Ishikawa (cell line): ENCODE measurements at regions not wholly inside any gene's neighbourhood (a gene's known extent, or its start where the extent isn't known, plus 50 kb on each side); places are given as distances from the start of the nearest gene placed in this dataset.

Source experiments
- CEBPB ChIP-seq: IDR thresholded peaks from 2 replicates; pipeline ENCODE4 v1.6.1; 2012
- CREB1 ChIP-seq: IDR thresholded peaks from 2 replicates; pipeline ENCODE4 v1.6.1; 2012; ENCODE audit warnings: low read depth
- EGR1 ChIP-seq: IDR thresholded peaks from 2 replicates; pipeline ENCODE4 v1.6.1; 2012
- EP300 ChIP-seq: IDR thresholded peaks from 2 replicates; pipeline ENCODE4 v1.6.1; 2012; ENCODE audit warnings: borderline replicate concordance
- FOXM1 ChIP-seq: IDR thresholded peaks from 2 replicates; pipeline ENCODE4 v1.6.1; 2012; ENCODE audit warnings: low read depth, borderline replicate concordance
- NFIC ChIP-seq: IDR thresholded peaks from 2 replicates; pipeline ENCODE4 v1.6.1; 2012
- RAD21 ChIP-seq: IDR thresholded peaks from 2 replicates; pipeline ENCODE4 v1.6.1; 2012; ENCODE audit warnings: low read depth
- TAF1 ChIP-seq: IDR thresholded peaks from 2 replicates; pipeline ENCODE4 v1.6.1; 2012; ENCODE audit warnings: low read depth, mild to moderate bottlenecking
- TCF12 ChIP-seq: IDR thresholded peaks from 2 replicates; pipeline ENCODE4 v1.6.1; 2012; ENCODE audit warnings: low read depth
- TEAD4 ChIP-seq: IDR thresholded peaks from 2 replicates; pipeline ENCODE4 v1.6.1; 2012
- YY1 ChIP-seq: IDR thresholded peaks from 2 replicates; pipeline ENCODE4 v1.6.1; 2012; ENCODE audit warnings: low read depth
- TF ChIP-seq, protein P1 (sequence below): IDR thresholded peaks from 2 replicates; pipeline ENCODE4 v1.6.1; 2012
- TF ChIP-seq, protein P2 (sequence below): IDR thresholded peaks from 2 replicates; pipeline ENCODE4 v1.6.1; 2012; ENCODE audit warnings: low read depth, mild to moderate bottlenecking
- TF ChIP-seq, protein P3 (sequence below): IDR thresholded peaks from 2 replicates; pipeline ENCODE4 v1.6.1; 2012

DNA sequence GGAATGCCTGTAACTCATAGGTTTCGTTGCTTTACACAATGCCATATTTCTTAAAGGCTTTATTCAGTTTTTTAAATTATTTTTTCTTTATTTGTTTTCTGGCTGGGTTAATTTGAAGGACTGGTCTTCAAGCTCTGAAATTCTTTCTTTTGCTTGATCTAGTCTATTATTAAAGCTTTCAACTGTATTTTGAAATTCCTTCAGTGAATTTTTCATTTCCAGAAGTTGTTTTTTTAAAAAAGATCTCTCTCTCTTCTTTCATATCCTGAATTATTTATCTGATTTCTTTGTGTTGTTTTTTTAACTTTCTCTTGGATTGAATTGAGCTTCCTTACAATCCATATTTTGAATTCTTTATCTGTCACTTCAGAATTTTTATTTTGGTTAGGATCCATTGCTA is 239.9 kb upstream of the CTAGE1 start:
- no peak for TF ChIP-seq YY1
- no peak for TF ChIP-seq EGR1
- no peak for TF ChIP-seq EP300
- TF ChIP-seq TCF12 = no peak
- TF ChIP-seq CREB1 = no peak
- TF ChIP-seq, protein P1, sequence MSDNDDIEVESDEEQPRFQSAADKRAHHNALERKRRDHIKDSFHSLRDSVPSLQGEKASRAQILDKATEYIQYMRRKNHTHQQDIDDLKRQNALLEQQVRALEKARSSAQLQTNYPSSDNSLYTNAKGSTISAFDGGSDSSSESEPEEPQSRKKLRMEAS = no peak
- TF ChIP-seq TEAD4 = no peak
- no peak for TF ChIP-seq CEBPB
- TF ChIP-seq FOXM1 = no peak
- TF ChIP-seq NFIC = no peak
- TF ChIP-seq, protein P2, sequence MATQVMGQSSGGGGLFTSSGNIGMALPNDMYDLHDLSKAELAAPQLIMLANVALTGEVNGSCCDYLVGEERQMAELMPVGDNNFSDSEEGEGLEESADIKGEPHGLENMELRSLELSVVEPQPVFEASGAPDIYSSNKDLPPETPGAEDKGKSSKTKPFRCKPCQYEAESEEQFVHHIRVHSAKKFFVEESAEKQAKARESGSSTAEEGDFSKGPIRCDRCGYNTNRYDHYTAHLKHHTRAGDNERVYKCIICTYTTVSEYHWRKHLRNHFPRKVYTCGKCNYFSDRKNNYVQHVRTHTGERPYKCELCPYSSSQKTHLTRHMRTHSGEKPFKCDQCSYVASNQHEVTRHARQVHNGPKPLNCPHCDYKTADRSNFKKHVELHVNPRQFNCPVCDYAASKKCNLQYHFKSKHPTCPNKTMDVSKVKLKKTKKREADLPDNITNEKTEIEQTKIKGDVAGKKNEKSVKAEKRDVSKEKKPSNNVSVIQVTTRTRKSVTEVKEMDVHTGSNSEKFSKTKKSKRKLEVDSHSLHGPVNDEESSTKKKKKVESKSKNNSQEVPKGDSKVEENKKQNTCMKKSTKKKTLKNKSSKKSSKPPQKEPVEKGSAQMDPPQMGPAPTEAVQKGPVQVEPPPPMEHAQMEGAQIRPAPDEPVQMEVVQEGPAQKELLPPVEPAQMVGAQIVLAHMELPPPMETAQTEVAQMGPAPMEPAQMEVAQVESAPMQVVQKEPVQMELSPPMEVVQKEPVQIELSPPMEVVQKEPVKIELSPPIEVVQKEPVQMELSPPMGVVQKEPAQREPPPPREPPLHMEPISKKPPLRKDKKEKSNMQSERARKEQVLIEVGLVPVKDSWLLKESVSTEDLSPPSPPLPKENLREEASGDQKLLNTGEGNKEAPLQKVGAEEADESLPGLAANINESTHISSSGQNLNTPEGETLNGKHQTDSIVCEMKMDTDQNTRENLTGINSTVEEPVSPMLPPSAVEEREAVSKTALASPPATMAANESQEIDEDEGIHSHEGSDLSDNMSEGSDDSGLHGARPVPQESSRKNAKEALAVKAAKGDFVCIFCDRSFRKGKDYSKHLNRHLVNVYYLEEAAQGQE = no peak
- TF ChIP-seq TAF1 = no peak
- TF ChIP-seq, protein P3, sequence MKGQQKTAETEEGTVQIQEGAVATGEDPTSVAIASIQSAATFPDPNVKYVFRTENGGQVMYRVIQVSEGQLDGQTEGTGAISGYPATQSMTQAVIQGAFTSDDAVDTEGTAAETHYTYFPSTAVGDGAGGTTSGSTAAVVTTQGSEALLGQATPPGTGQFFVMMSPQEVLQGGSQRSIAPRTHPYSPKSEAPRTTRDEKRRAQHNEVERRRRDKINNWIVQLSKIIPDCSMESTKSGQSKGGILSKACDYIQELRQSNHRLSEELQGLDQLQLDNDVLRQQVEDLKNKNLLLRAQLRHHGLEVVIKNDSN = no peak
- no peak for TF ChIP-seq RAD21
